RPMI7951 (cell line): ENCODE measurements at regions not wholly inside any gene's neighbourhood (a gene's known extent, or its start where the extent isn't known, plus 50 kb on each side); places are given as distances from the start of the nearest gene placed in this dataset.
A peak's percentile ranks its signal among the peaks of the same experiment; 100 is the strongest.

Source experiments
- DNase-seq: peaks from one replicate; pipeline ENCODE4 v3.0.0-alpha.2; 2012; ENCODE audit warnings: low read depth

- no peak for DNase-seq
These were observed 201.2 kb downstream of the SEC23A start for GRCh38 chr14:38901791-38902190.

- DNase-seq = no peak
These were observed 202.1 kb downstream of the SEC23A start for GRCh38 chr14:38900887-38901286.

- DNase-seq = no peak
These were observed 215.3 kb downstream of the SEC23A start for GRCh38 chr14:38887696-38888095.

GRCh38 chr14:38884109-38884508, 218.9 kb downstream of the SEC23A start:
- DNase-seq = no peak

GRCh38 chr14:38883127-38883526, 219.9 kb downstream of the SEC23A start:
- no peak for DNase-seq

GRCh38 chr14:38882533-38882932, 220.5 kb downstream of the SEC23A start:
- no peak for DNase-seq

GRCh38 chr14:38880643-38881524, 222.2 kb downstream of the SEC23A start:
- peak; percentile 1 for DNase-seq

- no peak for DNase-seq
These were observed 225.2 kb downstream of the SEC23A start for GRCh38 chr14:38877744-38878388.

- no peak for DNase-seq
These were observed 228.3 kb downstream of the SEC23A start for GRCh38 chr14:38874721-38875120.

- no peak for DNase-seq
These were observed 229.0 kb downstream of the SEC23A start for GRCh38 chr14:38873941-38874612.

GRCh38 chr14:38870296-38870836, 232.7 kb downstream of the SEC23A start:
- no peak for DNase-seq

- no peak for DNase-seq
These were observed 234.4 kb downstream of the SEC23A start for GRCh38 chr14:38868399-38869290.

GRCh38 chr14:38867561-38868150, 235.4 kb downstream of the SEC23A start:
- DNase-seq = peak; percentile 51

- DNase-seq = no peak
These were observed 236.6 kb downstream of the SEC23A start for GRCh38 chr14:38866461-38866860.

- DNase-seq = no peak
These were observed 240.7 kb downstream of the SEC23A start for GRCh38 chr14:38862366-38862765.

- no peak for DNase-seq
These were observed 242.5 kb downstream of the SEC23A start for GRCh38 chr14:38860530-38860929.

- no peak for DNase-seq
These were observed 246.2 kb downstream of the SEC23A start for GRCh38 chr14:38856798-38857197.

GRCh38 chr14:38855513-38855912, 247.5 kb downstream of the SEC23A start:
- no peak for DNase-seq

- no peak for DNase-seq
These were observed 251.9 kb downstream of the SEC23A start for GRCh38 chr14:38851111-38851510.

- DNase-seq = no peak
These were observed 252.4 kb downstream of the SEC23A start for GRCh38 chr14:38850664-38851063.
